ENCODE measurements at regions not wholly inside any gene's neighbourhood (a gene's known extent, or its start where the extent isn't known, plus 50 kb on each side); places are given as distances from the start of the nearest gene placed in this dataset.

GRCh38 chr18:38007026-38007425 is 441.4 kb upstream of the CELF4 start:
- DNase-seq (ENCODE audit: low read depth), result no peak

- DNase-seq (ENCODE audit: low read depth), result no peak
These were observed 440.9 kb upstream of the CELF4 start for GRCh38 chr18:38006541-38006940.

GRCh38 chr18:37997695-37998094 is 432.1 kb upstream of the CELF4 start:
- DNase-seq (ENCODE audit: low read depth), result no peak

- DNase-seq (ENCODE audit: low read depth), result no peak
These were observed 422.3 kb upstream of the CELF4 start for GRCh38 chr18:37987901-37988300.

GRCh38 chr18:37986665-37987064 is 421.1 kb upstream of the CELF4 start:
- DNase-seq (ENCODE audit: low read depth), result no peak

- DNase-seq (ENCODE audit: low read depth), result no peak
These were observed 419.5 kb upstream of the CELF4 start for GRCh38 chr18:37985126-37985525.

- DNase-seq (ENCODE audit: low read depth), result no peak
These were observed 415.0 kb upstream of the CELF4 start for GRCh38 chr18:37980556-37980955.

GRCh38 chr18:37975446-37975845 is 409.8 kb upstream of the CELF4 start:
- no peak for DNase-seq (ENCODE audit: low read depth)

GRCh38 chr18:37967261-37967660 is 401.7 kb upstream of the CELF4 start:
- no peak for DNase-seq (ENCODE audit: low read depth)

- no peak for DNase-seq (ENCODE audit: low read depth)
These were observed 400.0 kb upstream of the CELF4 start for GRCh38 chr18:37965572-37965970.

GRCh38 chr18:37964885-37965571 is 399.4 kb upstream of the CELF4 start:
- no peak for DNase-seq (ENCODE audit: low read depth)

- no peak for DNase-seq (ENCODE audit: low read depth)
These were observed 398.2 kb upstream of the CELF4 start for GRCh38 chr18:37963837-37964236.

GRCh38 chr18:37962316-37962966 is 396.8 kb upstream of the CELF4 start:
- DNase-seq (ENCODE audit: low read depth), result no peak

GRCh38 chr18:37958499-37958898 is 392.9 kb upstream of the CELF4 start:
- DNase-seq (ENCODE audit: low read depth), result no peak

- DNase-seq (ENCODE audit: low read depth), result no peak
These were observed 391.3 kb upstream of the CELF4 start for GRCh38 chr18:37956902-37957301.

- DNase-seq (ENCODE audit: low read depth), result no peak
These were observed 390.4 kb upstream of the CELF4 start for GRCh38 chr18:37956020-37956419.

GRCh38 chr18:37955201-37955600 is 389.6 kb upstream of the CELF4 start:
- DNase-seq (ENCODE audit: low read depth), result no peak

- DNase-seq (ENCODE audit: low read depth), result no peak
These were observed 388.3 kb upstream of the CELF4 start for GRCh38 chr18:37953876-37954275.

GRCh38 chr18:37948471-37948870 is 382.9 kb upstream of the CELF4 start:
- DNase-seq (ENCODE audit: low read depth), result no peak

GRCh38 chr18:37946324-37946723 is 380.7 kb upstream of the CELF4 start:
- no peak for DNase-seq (ENCODE audit: low read depth)

- DNase-seq (ENCODE audit: low read depth), result no peak
These were observed 379.2 kb upstream of the CELF4 start for GRCh38 chr18:37944700-37945270.

- DNase-seq (ENCODE audit: low read depth), result no peak
These were observed 371.7 kb upstream of the CELF4 start for GRCh38 chr18:37937287-37937686.

- no peak for DNase-seq (ENCODE audit: low read depth)
These were observed 369.5 kb upstream of the CELF4 start for GRCh38 chr18:37935086-37935485.

Measured in LHCN-M2 (cell line).